AML-193 (cell line): ENCODE measurements at regions not wholly inside any gene's neighbourhood (a gene's known extent, or its start where the extent isn't known, plus 50 kb on each side); places are given as distances from the start of the nearest gene placed in this dataset.
"Not testable (repeated sequence)": the region's sequence is repeated elsewhere in the genome, so short reads cannot be mapped to it uniquely, and the experiment has no call there.

Source experiments
- DNase-seq, 2 experiments: peaks; one replicate each; lab custom pipeline; 2025; lab: John Stamatoyannopoulos, UW

GRCh38 chr13:99075268-99076191, 97.7 kb upstream of the DOCK9 start:
- DNase-seq = no peak

- DNase-seq = no peak
Observed at GRCh38 chr13:99078017-99078771, 100.3 kb upstream of the DOCK9 start.

- no peak for DNase-seq
Observed at GRCh38 chr13:99080131-99080530, 102.3 kb upstream of the DOCK9 start.

- no peak for DNase-seq
Observed at GRCh38 chr13:99083981-99084380, 106.1 kb upstream of the DOCK9 start.

GRCh38 chr13:99085139-99085807, 107.4 kb upstream of the DOCK9 start:
- no peak for DNase-seq

GRCh38 chr13:99085808-99086266, 108.0 kb upstream of the DOCK9 start:
- no peak for DNase-seq

- DNase-seq = peak in 1 of 2 experiments; percentile 23
Observed at GRCh38 chr13:99086267-99087097, 108.6 kb upstream of the DOCK9 start.

GRCh38 chr13:99087098-99087953, 109.5 kb upstream of the DOCK9 start:
- DNase-seq = peak; percentile 24 to 39

- DNase-seq = no peak
Observed at GRCh38 chr13:99087954-99088491, 110.2 kb upstream of the DOCK9 start.

GRCh38 chr13:99093997-99094396, 106.7 kb upstream of the UBAC2 start:
- no peak for DNase-seq

GRCh38 chr13:99101831-99102230, 98.8 kb upstream of the UBAC2 start:
- not testable (repeated sequence) for DNase-seq

GRCh38 chr13:99103536-99103935, 97.1 kb upstream of the UBAC2 start:
- DNase-seq = no peak

- DNase-seq = no peak
Observed at GRCh38 chr13:99104396-99104795, 96.3 kb upstream of the UBAC2 start.

- no peak for DNase-seq
Observed at GRCh38 chr13:99105160-99105559, 95.5 kb upstream of the UBAC2 start.

GRCh38 chr13:99113351-99113750, 87.3 kb upstream of the UBAC2 start:
- no peak for DNase-seq

- DNase-seq = no peak
Observed at GRCh38 chr13:99118179-99118578, 82.5 kb upstream of the UBAC2 start.

GRCh38 chr13:99119656-99120055, 81.0 kb upstream of the UBAC2 start:
- no peak for DNase-seq

GRCh38 chr13:99120751-99121150, 79.9 kb upstream of the UBAC2 start:
- DNase-seq = no peak

- no peak for DNase-seq
Observed at GRCh38 chr13:99122171-99122570, 78.5 kb upstream of the UBAC2 start.
